GM12878 (cell line): ENCODE measurements at regions not wholly inside any gene's neighbourhood (a gene's known extent, or its start where the extent isn't known, plus 50 kb on each side); places are given as distances from the start of the nearest gene placed in this dataset.

Experiments used
- ATAC-seq: fragments of 200-7000 bp; cut with Tn5 transposase; 3 replicates; pipeline ENCODE4 v1.9.1; 2020; ENCODE audit warnings: mild to moderate bottlenecking, moderate library complexity
- BruUV-seq: library from RNA; stranded (reverse); fragments of 400-500 nt; replicated peaks from 2 replicates; lab custom pipeline; 2021; lab: Mats Ljungman, UMichigan
- CTCF ChIA-PET: fragments of 300-600 bp; sonication (Branson Sonifier 250); formaldehyde crosslinking; extraction: SDS; loops from one replicate; lab custom pipeline; 2021; ENCODE audit warnings: inconsistent platforms; lab: Yijun Ruan, JAX
- POLR2A ChIA-PET: fragments of 350-600 bp; formaldehyde crosslinking; extraction: SDS; loops from one replicate; lab custom pipeline; 2021; ENCODE audit warnings: inconsistent platforms; lab: Charles Lee
- RAD21 ChIA-PET: fragments of 300-600 bp; sonication (Branson Sonifier 250); formaldehyde crosslinking; loops from one replicate; lab custom pipeline; 2023; ENCODE audit warnings: antibody characterized with exemption; ENCODE audit not compliant: unreplicated experiment; lab: Charles Lee
- SMC1A ChIA-PET: fragments of 300-600 bp; sonication (Branson Sonifier 250); formaldehyde crosslinking; loops from one replicate; lab custom pipeline; 2023; ENCODE audit not compliant: unreplicated experiment, uncharacterized antibody; lab: Charles Lee
- DNase-seq: peaks from one replicate; pipeline ENCODE4 v3.0.0-alpha.2; 2011; ENCODE audit warnings: low read depth, low spot score
- FAIRE-seq: peaks from 3 replicates; lab custom pipeline; 2011; peaks lifted over from hg19 to GRCh38; lab: Jason Lieb, UNC
- H2AFZ ChIP-seq: 2 replicates; pipeline ENCODE4 v1.6.0; 2011; ENCODE audit warnings: low read depth, low read length, control low read depth; ENCODE audit not compliant: control insufficient read depth
- H3K27ac ChIP-seq: 2 replicates; pipeline ENCODE4 v1.5.1; 2011; ENCODE audit warnings: control low read depth; ENCODE audit not compliant: control insufficient read depth, insufficient read depth
- H3K27me3 ChIP-seq, 2 experiments: replicated peaks in 1 of 2; 2 replicates each; pipeline versions ENCODE4 v1.6.0 to v1.6.1; 2011; ENCODE audit warnings: low read length in 1 of 2; ENCODE audit not compliant: control insufficient read depth in 2 of 2, insufficient read depth in 2 of 2
- H3K36me3 ChIP-seq, 2 experiments: 2 replicates each; pipeline ENCODE4 v1.5.1; 2011; ENCODE audit warnings: low read length in 1 of 2; ENCODE audit not compliant: control insufficient read depth in 2 of 2, insufficient read depth in 2 of 2
- H3K4me1 ChIP-seq: 2 replicates; pipeline ENCODE4 v1.6.1; 2011; ENCODE audit warnings: mild to moderate bottlenecking, low read length, moderate library complexity, mixed read lengths; ENCODE audit not compliant: control insufficient read depth, insufficient read depth
- H3K4me2 ChIP-seq: 2 replicates; pipeline ENCODE4 v1.6.0; 2011; ENCODE audit warnings: control low read depth; ENCODE audit not compliant: control insufficient read depth, insufficient read depth
- H3K4me3 ChIP-seq: fragments of 200-600 bp; sonication (generic); 2 replicates; pipeline ENCODE4 v1.5.1; 2016
- H3K79me2 ChIP-seq: 2 replicates; pipeline ENCODE4 v1.6.0; 2011; ENCODE audit warnings: low read length; ENCODE audit not compliant: control insufficient read depth, insufficient read depth
- H3K9ac ChIP-seq: 2 replicates; pipeline ENCODE4 v1.8.0; 2011; ENCODE audit warnings: low read length, control low read depth, mixed read lengths; ENCODE audit not compliant: control insufficient read depth, insufficient read depth
- H3K9me3 ChIP-seq: replicated peaks from 3 replicates; pipeline ENCODE4 v1.5.1; 2011; ENCODE audit warnings: mild to moderate bottlenecking, low read length; ENCODE audit not compliant: control insufficient read depth, insufficient read depth
- H4K20me1 ChIP-seq: 2 replicates; pipeline ENCODE4 v1.6.0; 2011; ENCODE audit not compliant: control insufficient read depth, insufficient read depth
- BRCA1 ChIP-seq: IDR thresholded peaks from 2 replicates; pipeline ENCODE4 v1.6.1; 2011; ENCODE audit warnings: low read depth, low read length, improper control_type of control experiment
- CEBPB ChIP-seq, 2 experiments: fragments of 150-350 bp in 1 of 2; IDR thresholded peaks; 2 replicates each; pipeline ENCODE4 v1.6.1; 2012 to 2014; ENCODE audit warnings: low read depth in 2 of 2, low read length in 2 of 2, borderline replicate concordance in 1 of 2, inconsistent platforms in 1 of 2
- ELK1 ChIP-seq: IDR thresholded peaks from 2 replicates; pipeline ENCODE4 v1.6.1; 2012; ENCODE audit warnings: low read depth, low read length, improper control_type of control experiment
- MTA3 ChIP-seq: IDR thresholded peaks from 2 replicates; pipeline ENCODE4 v1.6.1; 2012; ENCODE audit warnings: low read length, inconsistent platforms, borderline replicate concordance
- NFXL1 ChIP-seq: fragments of 450-650 bp; IDR thresholded peaks from 2 replicates; pipeline ENCODE4 v1.6.1; 2017; ENCODE audit warnings: antibody characterized with exemption, mild to moderate bottlenecking, borderline replicate concordance
- PML ChIP-seq: IDR thresholded peaks from 2 replicates; pipeline ENCODE4 v1.6.1; 2012; ENCODE audit warnings: low read length, inconsistent platforms
- SREBF2 ChIP-seq: IDR thresholded peaks from 2 replicates; pipeline ENCODE4 v1.6.1; 2012; ENCODE audit warnings: mild to moderate bottlenecking, low read length
- USF2 ChIP-seq: IDR thresholded peaks from 2 replicates; pipeline ENCODE4 v1.6.1; 2011; ENCODE audit warnings: low read depth, low read length, improper control_type of control experiment, borderline replicate concordance
- ZBTB4 ChIP-seq: fragments of 450-650 bp; formaldehyde crosslinking; IDR thresholded peaks from 2 replicates; pipeline ENCODE4 v1.4.0; 2022; ENCODE audit warnings: mild to moderate bottlenecking, moderate library complexity
- WGBS: methylation state at CpG from one replicate; pipeline ENCODE4 v1.1.6; 2016; ENCODE audit warnings: low lambda C conversion rate; ENCODE audit not compliant: insufficient replicate concordance, insufficient coverage; ENCODE audit errors: missing lambda C conversion rate; 5-methylcytosine and 5-hydroxymethylcytosine counted together
- in situ Hi-C: fragments of 300-500 bp; cut with MboI; formaldehyde crosslinking; loops from 9 replicates; pipeline ENCODE4 v1.14.3; 2018; ENCODE audit warnings: mixed read lengths
- intact Hi-C: fragments of 100-400 bp; cut with micrococcal nuclease; formaldehyde crosslinking; loops from one replicate; pipeline ENCODE4 v1.14.2; 2022; ENCODE audit not compliant: unreplicated experiment

GRCh38 chr2:21303876-21304275, 180.1 kb downstream of the TDRD15 start:
- no peak overlapping the region for H3K4me2 ChIP-seq
- POLR2A ChIA-PET, result no interaction called here
- H3K4me1 ChIP-seq, result no peaks in the 10 kb centered on the region
- TF ChIP-seq MTA3 (no peak), BRCA1 (no peak), NFXL1 (no peak), CEBPB (IDR thresholded peaks at IDR 0.05; ENCODE audit: borderline replicate concordance in 1 of 2, low read depth in 2 of 2, low read length in 2 of 2) (no peak), PML (no peak), ZBTB4 (CRISPR knock-in tag) (no peak), ELK1 (no peak), SREBF2 (no peak), USF2 (no peak)
- no peak for ATAC-seq
- no peak overlapping the region for H2AFZ ChIP-seq
- no peak overlapping the region for H3K4me3 ChIP-seq
- 42% methylated on average over 1 of the region's 1 CpG for WGBS
- RAD21 ChIA-PET, result no interaction called here
- in situ Hi-C loops (no loop called here), intact Hi-C loops (no loop called here)
- H3K79me2 ChIP-seq, result no peaks in the 10 kb centered on the region
- H3K27ac ChIP-seq, result no peak overlapping the region
- H3K9me3 ChIP-seq, result no peaks in the 10 kb centered on the region
- CTCF ChIA-PET, result interaction anchor here (1.7 kb wide), 1 partner anchor 13 kb away, joined by 5 read pairs; no protein-coding TSS in a partner anchor
- BruUV-seq, result no TSS peak
- SMC1A ChIA-PET, result no interaction called here
- no peak overlapping the region for H3K9ac ChIP-seq
- no peak for FAIRE-seq
- H4K20me1 ChIP-seq, result no peaks in the 10 kb centered on the region
- DNase-seq, result no peak
- H3K27me3 ChIP-seq, result no peaks in the 10 kb centered on the region
- H3K36me3 ChIP-seq, result no peaks in the 10 kb centered on the region
